ENCODE measurements at regions not wholly inside any gene's neighbourhood (a gene's known extent, or its start where the extent isn't known, plus 50 kb on each side); places are given as distances from the start of the nearest gene placed in this dataset.
"Not testable (repeated sequence)": the region's sequence is repeated elsewhere in the genome, so short reads cannot be mapped to it uniquely, and the experiment has no call there.

DNA sequence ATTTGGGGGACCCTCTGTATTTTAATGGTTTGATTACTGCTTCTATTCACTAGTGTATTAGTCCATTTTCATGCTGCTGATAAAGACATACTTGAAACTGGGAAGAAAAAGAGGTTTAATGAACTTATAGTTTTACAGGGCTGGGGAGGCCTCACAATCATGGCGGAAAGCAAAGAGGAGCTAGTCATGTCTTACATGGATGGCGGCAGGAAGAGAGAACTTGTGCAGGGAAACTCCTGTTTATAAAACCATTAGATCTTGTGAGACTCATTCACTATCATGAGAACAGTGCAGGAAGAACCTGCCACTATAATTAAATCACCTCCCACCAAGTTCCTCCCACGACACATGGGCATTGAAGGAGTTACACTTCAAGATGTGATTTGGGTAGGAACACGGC, 464.5 kb upstream of the RGS18 start:
- no peak for DNase-seq

DNA sequence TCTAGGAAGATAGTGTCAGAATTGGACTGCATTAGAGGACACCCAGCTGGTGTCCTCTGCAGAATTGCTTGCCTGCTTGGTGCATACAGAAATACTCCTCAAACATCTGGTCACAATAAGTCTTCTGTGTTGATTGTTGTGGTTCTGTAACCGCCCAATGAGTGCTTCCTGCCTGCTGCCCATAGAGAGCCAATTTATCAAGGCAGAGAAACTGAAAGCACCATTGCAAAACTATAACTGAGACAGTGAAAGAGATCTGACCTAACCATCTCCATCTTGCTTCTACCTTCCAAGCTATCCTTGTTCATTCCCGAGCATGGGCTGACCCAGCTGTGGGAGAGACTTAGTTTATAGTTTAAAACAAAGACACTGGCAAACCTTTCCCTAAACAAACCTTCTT, 462.4 kb upstream of the RGS18 start:
- peak; percentile 45 for DNase-seq

DNA sequence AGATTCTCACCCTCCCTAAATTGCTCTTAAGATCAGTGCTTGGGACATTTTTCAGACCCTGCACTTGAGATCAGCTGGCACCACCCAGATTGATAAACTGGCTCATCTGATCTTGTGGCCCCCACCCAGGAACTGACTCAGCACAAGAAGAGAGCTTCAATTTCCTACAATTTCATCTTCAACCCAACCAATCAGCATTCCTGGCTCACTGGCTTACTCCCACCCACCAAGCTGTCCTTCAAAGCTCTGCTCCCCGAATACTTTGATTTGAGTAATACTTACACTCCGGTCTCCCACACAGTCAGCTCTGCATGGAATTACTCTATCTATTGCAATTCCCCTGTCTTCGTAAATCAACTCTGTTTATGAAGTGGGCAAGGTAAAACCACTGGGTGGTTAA, 461.9 kb upstream of the RGS18 start:
- no peak for DNase-seq

DNA sequence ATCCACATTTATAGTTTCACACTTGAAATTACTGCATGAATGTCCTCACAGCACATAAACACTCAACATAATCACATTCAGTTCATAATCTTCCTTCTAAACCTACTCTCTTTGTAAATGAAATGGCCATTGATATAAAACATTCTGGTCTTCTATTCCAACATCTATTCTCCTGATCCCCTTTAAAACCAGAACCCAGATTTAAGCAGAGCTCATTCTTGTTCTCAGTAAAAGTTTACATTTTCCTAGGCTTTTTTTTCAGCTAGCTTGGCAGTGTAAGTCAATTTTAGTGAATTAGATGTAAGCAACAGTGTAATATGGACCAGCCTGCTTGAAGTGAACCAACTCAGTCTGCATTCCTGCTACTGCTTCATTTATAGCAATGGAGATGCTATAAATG, 460.7 kb upstream of the RGS18 start:
- DNase-seq, result no peak

DNA sequence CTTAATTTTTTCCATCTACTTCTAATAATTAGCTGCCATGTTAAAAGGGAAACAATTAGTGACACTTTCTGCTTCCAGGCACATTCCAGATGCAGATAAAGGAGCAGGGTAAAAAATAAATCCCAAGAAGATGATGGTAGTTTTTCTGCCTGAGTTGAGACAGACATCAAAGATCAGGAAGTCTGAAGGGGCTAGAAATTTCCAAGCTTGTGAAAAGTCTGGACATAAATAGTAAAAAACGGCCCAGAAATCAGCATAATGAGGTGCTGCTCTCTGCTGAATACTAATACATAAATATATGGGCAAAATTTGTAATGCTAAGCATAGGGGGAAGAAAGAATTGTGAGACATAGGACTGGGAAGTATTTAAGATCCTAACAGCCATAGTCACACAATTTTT, 460.0 kb upstream of the RGS18 start:
- DNase-seq, result no peak

DNA sequence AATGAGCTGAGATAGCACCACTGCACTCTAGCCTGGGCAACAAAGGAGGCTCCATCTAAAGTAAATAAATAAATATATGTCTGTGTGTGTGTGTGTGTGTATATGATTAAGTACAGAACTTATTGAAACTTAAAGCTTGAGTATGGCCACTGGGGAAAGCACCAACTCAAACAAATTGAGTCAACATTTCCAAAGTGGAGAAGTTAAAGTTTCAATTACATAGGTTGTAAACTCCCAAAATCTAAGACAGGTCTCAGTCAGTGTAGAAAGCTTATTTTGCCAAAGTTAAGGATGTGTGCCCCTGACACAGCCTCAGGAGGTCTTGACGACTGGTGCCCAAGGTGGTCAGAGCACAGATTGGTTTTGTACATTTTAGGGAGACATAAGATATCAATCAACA, 458.9 kb upstream of the RGS18 start:
- no peak for DNase-seq

DNA sequence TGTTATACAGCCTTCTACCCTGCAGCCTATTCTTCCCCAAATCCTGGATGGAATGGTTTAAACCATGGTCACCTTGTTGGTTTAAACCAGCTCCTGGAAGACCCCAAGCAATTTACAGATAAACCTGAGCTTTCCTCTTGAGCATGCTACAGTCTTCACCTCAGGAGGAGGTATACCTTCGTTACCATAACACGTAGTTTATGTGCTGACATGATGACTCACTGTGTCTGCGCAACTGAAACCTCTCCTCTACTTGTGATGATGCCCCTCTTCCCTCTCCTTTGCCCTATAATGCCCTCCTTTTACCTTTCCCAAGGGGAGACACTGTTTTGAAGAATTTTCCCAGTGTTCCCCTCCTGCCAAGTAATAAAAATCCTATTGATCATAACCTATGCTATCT, 457.3 kb upstream of the RGS18 start:
- no peak for DNase-seq

DNA sequence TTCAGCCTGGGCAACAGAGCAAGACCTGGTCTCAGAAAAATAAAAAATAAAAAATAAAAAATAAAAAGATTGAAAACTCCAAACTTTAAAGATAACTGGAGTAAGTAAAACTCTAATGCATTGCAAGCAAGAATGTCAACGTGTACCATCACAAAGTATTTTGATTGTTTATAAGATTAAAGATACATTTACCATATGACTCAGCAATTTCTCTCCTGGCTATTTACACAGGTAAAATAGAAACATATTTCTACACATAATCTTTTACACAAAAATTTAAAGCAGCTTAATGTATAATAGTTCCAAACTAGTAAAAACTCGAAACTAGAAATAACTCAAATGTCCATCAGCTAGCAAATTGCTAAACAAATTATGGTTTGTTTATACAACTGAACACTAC, 456.1 kb upstream of the RGS18 start:
- DNase-seq, result no peak

DNA sequence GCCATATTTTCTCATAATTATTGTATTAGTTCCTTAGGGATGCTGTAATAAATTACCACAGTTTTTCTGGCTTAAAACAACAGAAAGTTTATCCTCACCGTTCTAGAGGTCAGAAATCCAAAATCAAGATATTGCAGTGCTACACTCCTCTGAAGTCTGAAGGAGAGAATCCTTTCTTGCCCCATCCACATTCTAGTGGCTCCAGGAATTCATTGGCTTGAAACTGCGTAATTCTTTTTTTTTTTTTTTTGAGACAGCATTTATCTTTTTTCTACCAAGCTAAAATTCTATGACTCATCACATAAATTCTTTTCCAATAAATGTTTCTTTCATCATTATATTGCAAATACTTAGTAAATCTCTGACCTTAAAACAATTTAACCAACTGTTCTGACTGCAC, 451.0 kb upstream of the RGS18 start:
- DNase-seq, result peak; percentile 59

DNA sequence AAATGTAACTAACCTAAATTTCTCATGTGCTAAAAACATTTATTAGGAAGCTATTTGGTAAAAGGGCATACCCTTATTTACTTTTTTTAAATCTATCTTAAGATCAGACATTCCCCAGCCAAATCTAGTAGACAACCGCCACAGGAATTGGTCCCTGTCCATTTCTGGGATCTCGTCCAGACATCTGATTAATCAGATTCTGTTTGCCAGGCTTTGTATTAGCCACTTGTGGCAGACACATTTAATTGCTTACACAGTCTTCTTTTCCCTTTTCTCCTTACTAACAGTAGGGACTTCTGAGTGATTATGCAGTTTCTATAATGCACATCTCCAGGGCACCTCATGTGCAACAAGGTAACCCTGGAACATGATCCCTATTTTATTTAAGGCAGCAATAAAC, 449.0 kb upstream of the RGS18 start:
- DNase-seq, result peak; percentile 13

DNA sequence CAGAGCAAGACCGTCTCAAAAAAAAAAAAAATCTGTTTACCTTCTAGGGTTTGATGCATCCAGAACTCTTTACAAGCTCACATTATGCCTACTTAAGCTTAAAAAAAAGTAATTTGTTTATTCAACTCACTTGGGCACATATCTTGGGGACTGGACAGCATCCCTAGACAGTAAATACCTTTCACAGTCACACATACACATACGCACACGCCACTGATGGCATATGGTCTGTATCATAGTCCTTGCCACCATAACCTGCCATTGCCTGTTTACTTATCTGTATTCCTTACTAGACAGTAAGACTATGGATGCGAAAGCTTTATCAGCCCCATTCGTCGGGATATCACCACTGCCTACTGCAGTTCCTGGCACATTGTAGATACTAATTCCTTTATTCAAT, 446.3 kb upstream of the RGS18 start:
- DNase-seq, result no peak

DNA sequence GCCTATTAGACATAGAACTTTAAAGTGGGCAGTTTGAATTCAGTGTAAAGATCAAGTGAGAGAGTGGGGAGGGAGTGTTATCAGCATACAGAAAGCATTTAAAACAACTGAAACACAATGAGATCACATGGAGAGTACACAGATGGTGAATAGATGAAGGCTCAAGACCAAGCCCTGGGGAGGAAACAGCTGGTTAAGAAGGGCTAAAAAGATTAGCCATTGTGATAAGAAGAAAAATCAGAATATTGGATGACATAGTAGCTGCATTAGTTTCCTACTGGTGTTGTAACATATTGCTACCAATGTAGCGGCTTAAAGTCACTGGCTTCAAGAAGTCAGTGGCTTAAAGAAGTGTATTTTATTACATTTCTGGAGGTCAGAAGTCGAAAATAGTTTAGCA, 443.4 kb upstream of the RGS18 start:
- no peak for DNase-seq

DNA sequence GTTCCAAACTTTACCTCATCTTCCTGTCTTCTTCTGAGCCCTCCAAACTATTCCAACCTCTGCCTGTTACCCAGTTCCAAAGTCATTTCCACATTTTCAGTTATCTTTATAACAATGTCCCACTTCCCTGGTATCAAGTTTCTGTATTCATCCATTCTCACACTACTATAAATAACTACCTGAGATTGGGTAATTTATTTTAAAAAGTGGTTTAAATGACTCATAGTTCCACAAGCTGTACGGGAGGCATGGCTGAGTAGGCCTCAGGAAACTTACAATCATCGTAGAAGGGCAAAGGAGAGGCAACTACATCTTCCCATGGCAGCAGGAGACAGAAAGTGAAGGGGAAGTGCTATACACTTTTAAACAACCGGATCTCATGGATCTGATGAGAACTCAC, 428.5 kb upstream of the RGS18 start:
- DNase-seq, result no peak

DNA sequence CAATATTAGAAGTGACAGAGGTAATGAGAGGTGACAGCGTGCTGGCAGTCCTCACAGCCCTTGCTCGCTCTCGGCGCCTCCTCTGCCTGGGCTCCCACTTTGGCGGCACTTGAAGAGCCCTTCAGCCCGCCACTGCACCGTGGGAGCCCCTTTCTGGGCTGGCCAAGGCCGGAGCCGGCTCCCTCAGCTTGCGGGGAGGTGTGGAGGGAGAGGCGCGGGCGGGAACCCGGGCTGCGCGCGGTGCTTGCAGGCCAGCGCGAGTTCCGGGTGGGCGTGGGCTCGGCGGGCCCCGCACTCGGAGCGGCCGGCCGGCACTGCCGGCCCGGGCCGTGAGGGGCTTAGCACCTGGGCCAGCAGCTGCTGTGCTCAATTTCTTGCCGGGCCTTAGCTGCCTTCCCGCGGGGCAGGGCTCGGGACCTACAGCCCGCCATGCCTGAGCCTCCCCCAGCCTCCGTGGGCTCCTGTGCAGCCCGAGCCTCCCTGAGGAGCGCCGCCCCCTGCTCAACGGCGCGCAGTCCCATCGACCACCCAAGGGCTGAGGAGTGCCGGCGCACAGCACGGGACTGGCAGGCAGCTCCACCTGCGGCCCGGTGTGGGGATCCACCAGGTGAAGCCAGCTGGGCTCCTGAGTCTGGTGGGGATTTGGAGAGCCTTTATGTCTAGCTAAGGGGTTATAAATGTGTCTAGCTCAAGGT, 426.5 kb upstream of the RGS18 start:
- not testable (repeated sequence) for DNase-seq

DNA sequence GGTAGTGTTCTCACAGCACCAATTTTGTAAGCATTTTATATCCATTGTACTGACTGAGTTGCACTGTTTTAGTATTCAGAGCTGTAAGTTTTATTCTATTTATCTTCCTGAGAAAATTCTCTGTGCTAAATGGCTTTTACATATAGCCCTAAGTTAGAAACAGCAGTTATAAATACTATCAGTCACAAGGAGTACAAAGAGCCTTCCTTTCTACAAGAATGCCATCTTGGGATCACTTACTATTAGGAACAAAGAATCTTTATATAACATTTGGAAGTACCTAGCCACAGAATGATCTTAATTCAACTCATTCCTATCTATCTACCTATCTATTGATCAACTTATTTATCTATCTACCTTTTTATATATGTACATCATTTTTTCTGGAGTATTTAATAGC, 423.9 kb upstream of the RGS18 start:
- DNase-seq, result no peak

DNA sequence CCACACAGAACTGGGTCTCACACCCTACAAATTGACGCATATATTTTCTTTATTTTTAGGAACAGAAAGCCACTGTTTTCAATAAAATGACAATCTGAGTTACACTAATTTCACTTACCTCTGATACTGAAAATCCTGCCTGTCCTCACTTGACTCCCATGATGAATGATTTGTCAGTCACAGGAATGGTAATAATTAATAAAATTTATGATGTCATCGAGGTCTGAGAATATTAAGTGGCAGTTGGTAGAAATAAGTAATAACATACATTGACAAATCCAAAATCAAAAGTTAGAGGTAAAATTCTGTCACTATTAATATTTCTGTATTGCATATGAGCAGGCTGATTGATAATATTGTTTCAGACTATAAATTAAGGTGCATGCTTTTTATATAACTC, 418.7 kb upstream of the RGS18 start:
- no peak for DNase-seq

DNA sequence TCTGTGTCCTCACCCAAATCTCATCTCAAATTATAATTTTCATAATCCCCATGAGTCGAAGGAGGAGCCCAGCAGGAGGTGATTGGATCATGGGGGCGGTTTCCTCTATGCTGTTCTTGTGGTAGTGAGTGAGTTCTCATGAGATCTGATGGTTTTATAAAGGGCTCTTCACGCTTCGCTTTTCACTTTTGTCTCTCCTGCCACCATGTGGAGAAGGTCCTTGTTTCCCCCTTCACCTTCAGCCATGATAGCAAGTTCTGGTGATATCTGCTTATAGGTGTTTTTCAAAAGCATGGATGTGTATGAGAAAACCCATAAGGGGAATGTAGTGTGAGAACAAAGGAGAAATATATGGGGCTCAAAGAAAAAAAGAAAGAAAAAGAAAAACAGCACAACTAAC, 405.9 kb upstream of the RGS18 start:
- peak; percentile 3 for DNase-seq

DNA sequence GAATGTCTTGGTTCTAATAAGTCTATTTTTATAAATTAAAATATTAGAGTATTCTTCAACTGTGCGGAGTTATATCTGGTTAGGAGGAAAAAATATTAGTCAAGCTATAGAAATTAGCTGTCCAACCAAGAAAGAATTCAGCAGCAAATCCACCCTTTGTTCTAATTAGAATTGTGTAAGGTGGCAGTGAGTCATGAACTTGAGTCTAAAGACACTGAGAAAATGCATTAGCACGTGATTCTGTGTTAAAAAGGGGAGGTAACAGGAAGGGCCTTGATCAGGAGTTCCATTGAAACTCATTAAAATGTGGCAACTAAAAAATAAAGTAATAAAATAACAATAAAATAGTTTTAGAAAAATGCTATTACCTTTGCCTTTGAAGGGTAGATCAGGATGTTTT, 398.2 kb upstream of the RGS18 start:
- DNase-seq, result no peak

DNA sequence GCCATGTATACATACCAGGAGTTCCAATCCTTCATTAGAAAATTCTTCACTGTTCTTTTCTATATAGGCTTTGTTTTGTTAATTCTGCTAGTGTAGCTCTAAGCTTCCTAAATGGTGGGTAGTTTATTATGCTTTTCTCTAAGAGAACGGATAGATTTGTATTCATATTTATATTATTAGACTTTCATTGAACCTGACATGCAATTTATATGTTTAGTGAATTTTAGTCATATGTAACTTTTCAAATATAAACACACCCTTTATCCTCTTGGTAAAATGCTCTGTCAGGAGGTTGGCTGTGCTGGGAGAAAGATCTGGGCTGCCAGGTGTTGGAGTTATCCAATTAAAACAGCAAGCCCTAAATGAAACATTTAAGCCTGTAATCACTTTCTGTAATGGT, 369.7 kb upstream of the RGS18 start:
- no peak for DNase-seq

DNA sequence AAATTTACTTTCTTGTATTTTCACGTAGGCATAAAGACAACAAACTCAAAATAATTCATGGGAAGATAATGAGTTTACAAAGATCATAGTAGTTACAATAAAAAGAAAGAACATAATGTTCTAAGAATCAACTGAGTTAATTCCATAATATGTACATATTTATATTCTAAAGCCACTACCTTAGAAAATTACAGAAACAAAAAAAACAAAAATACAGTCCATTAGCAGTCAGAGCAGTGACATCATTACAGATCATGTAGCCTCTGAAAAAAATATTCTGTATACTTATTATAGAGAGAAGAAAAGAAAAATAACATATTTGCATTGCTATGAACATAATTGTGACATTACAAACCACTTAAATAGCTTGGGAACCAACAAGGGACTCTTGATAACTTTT, 360.1 kb upstream of the RGS18 start:
- DNase-seq, result no peak

DNA sequence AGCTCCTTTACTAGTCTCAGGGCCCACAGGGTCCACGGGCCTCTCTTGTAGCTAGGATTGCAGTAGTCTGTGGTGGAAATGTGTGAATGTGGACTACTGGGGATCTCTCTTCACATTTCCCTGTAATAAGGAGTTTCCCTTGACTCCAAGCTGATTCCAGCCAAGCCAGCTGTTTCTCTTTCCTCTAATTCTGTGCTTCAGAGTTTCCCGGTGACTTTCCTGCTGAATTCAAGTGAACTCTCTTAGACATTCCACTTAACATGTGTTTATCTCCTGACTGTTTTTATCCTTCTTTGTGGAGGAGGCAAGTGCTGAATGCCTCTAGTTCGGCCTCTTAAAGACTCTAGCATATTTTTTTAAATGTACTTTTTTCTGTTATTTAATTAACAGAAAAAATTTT, 354.0 kb upstream of the RGS18 start:
- no peak for DNase-seq

DNA sequence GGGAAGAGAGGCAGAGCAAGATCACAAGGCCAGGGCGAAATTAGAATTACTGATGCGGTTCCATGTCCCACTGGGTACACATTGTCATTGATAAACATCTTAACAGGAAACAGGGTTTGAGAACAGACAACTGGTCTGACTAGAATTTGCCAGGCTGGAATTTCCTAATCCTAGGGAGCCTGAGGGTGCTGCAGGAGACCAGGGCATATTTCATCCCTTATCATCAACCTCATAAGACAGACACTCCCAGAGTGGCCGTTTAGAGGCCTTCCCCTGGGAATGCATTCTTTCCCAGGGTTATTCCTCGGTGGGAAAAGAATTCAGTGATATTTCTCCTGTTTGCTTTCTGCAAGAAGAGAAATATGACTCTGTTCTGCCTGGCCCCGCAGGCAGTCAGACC, 344.7 kb upstream of the RGS18 start:
- peak; percentile 4 for DNase-seq

DNA sequence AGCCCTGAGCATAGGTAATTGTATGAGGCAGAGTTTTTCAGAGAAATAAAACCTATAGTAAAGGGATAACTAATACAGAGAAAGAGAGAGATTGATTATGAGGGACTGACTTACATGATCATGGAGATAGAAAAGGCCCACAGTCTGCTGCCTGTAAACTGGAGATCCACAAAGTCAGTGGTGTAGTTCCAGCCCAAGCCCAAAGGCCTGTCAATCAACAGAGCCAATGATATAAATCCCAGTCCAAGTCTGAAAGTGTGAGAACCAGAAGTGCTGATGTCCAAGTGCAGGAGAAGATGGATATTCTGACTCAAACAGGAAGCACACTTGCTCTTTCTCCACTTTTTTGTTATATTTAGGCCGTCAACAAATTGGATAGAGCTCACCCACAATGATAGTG, 340.1 kb upstream of the RGS18 start:
- no peak for DNase-seq

DNA sequence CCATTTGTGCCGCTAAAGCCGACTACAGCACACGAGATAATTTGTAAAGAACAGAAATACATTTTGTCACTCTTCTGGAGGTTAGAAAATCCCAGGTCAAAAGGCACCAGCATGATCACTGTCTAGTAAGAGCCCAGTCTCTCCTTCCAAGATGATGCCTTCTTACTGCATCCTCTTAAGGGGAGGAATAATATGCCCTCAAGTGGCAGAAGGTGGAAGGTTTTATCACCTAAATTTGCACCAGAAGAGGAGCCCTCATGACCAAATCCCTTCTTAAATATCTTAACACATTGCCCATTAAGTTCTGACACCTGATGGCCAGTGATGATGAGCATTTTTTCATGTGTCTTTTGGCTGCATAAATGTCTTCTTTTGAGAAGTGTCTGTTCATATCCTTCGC, 326.7 kb upstream of the RGS18 start:
- DNase-seq, result peak; percentile 9

DNA sequence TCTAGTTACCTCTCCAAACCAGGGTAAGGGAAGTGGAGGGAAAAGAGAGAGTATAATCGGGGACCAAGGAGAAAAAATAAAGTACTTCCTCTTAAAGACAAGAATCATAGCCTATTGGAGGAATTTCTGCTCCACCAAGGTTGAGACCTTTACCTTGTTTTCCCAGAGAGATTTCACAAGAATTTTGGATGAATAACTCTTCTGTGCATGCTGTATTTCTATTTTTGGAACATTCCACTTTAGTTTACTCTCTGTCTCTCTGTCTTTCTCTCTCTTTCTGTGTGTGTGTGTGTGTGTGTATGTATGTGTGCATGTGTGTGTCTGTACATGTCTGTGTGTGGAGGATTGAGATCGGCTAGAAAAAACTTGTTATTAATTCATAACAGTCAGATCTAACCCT, 318.4 kb upstream of the RGS18 start:
- peak; percentile 68 for DNase-seq

Data from fibroblast of skin of right quadriceps (primary cell).